Lower leg skin (tissue), 4 donors: ENCODE measurements at regions not wholly inside any gene's neighbourhood (a gene's known extent, or its start where the extent isn't known, plus 50 kb on each side); places are given as distances from the start of the nearest gene placed in this dataset.

Source experiments
- DNase-seq, 2 donors: peaks; one replicate each; pipeline ENCODE4 v3.0.0-alpha.2; 2019; ENCODE audit warnings: low spot score in 2 of 2
- H3K4me3 ChIP-seq: fragments of 200-600 bp; sonication (generic); 2 replicates; pipeline ENCODE4 v1.5.1; 2017; ENCODE audit warnings: mild to moderate bottlenecking, low read depth; ENCODE audit not compliant: poor library complexity, severe bottlenecking
- CTCF ChIP-seq, 3 donors: fragments of 450-650 bp; IDR thresholded peaks; one replicate each; pipeline ENCODE4 v1.5.1; 2016; ENCODE audit warnings: antibody characterized with exemption in 3 of 3, mild to moderate bottlenecking in 3 of 3, moderate library complexity in 2 of 3
- POLR2A ChIP-seq, 2 donors: fragments of 450-650 bp; IDR thresholded peaks; one replicate each; pipeline ENCODE4 v1.6.1; 2016 to 2017; ENCODE audit warnings: antibody characterized with exemption in 2 of 2, mild to moderate bottlenecking in 1 of 2, moderate library complexity in 1 of 2
- WGBS, 2 donors: methylation state at CpG; one replicate each; pipeline ENCODE4 v1.1.5; 2018; 5-methylcytosine and 5-hydroxymethylcytosine counted together
- intact Hi-C: fragments of 100-400 bp; cut with DNase I; formaldehyde crosslinking; loops from one replicate; pipeline ENCODE4 v1.15.0; 2023; ENCODE audit warnings: low total_unique reads

GRCh38 chrX:15918003-15918402 is 63.4 kb upstream of the AP1S2 start:
- 79 to 95% methylated on average over 1 of the region's 1 CpG for WGBS, 2 donors

GRCh38 chrX:15916704-15917084 is 62.1 kb upstream of the AP1S2 start:
- intact Hi-C loops: no loop called here
- WGBS, 2 donors: 69 to 81% methylated on average over 4 of the region's 4 CpGs
- TF ChIP-seq CTCF (IDR thresholded peaks at IDR 0.05) (no peak), POLR2A (IDR thresholded peaks at IDR 0.05) (no peak)
- H3K4me3 ChIP-seq: no peak overlapping the region
- no peak for DNase-seq

More at GRCh38 chrX:15918003-15918402, 63.4 kb upstream of the AP1S2 start:
- no peak overlapping the region for H3K4me3 ChIP-seq
- no peak for TF ChIP-seq CTCF (IDR thresholded peaks at IDR 0.05)
- TF ChIP-seq POLR2A (IDR thresholded peaks at IDR 0.05): no peak
- DNase-seq: no peak
- intact Hi-C loops: no loop called here

GRCh38 chrX:15915959-15916703 is 61.5 kb upstream of the AP1S2 start:
- TF ChIP-seq CTCF (IDR thresholded peaks at IDR 0.05) (no peak), POLR2A (IDR thresholded peaks at IDR 0.05) (no peak)
- intact Hi-C loops: no loop called here
- DNase-seq: no peak
- WGBS, 2 donors: 57 to 64% methylated on average over 5 of the region's 5 CpGs
- no peak overlapping the region for H3K4me3 ChIP-seq

GRCh38 chrX:15914486-15914885 is 59.9 kb upstream of the AP1S2 start:
- intact Hi-C loops: no loop called here
- no peak overlapping the region for H3K4me3 ChIP-seq
- DNase-seq: no peak
- WGBS, 2 donors: 83 to 87% methylated on average over 1 of the region's 1 CpG
- no peak for TF ChIP-seq POLR2A (IDR thresholded peaks at IDR 0.05)
- TF ChIP-seq CTCF (IDR thresholded peaks at IDR 0.05): no peak

GRCh38 chrX:15913146-15913545 is 58.5 kb upstream of the AP1S2 start:
- intact Hi-C loops: no loop called here

More at GRCh38 chrX:15913146-15913545, 58.5 kb upstream of the AP1S2 start:
- H3K4me3 ChIP-seq: no peak overlapping the region
- no peak for TF ChIP-seq POLR2A (IDR thresholded peaks at IDR 0.05)
- TF ChIP-seq CTCF (IDR thresholded peaks at IDR 0.05): no peak
- WGBS, 2 donors: 91 to 100% methylated on average over 1 of the region's 1 CpG
- DNase-seq: no peak
